H1 (cell line): ENCODE measurements at regions not wholly inside any gene's neighbourhood (a gene's known extent, or its start where the extent isn't known, plus 50 kb on each side); places are given as distances from the start of the nearest gene placed in this dataset.

Experiments
- CTCF ChIA-PET: fragments of 300-600 bp; sonication (Branson Sonifier 250); formaldehyde crosslinking; loops from one replicate; lab custom pipeline; 2021; ENCODE audit not compliant: partially characterized antibody; lab: Charles Lee
- POLR2A ChIA-PET: fragments of 300-600 bp; sonication (Branson Sonifier 250); formaldehyde crosslinking; loops from one replicate; lab custom pipeline; 2021; ENCODE audit warnings: inconsistent platforms; ENCODE audit not compliant: partially characterized antibody; lab: Charles Lee
- DNase-seq, 2 experiments: peaks; one replicate each; pipeline versions ENCODE4 v3.0.0 to v3.0.0-alpha.2; 2010 to 2022; ENCODE audit warnings: low spot score in 2 of 2, low read depth in 1 of 2, mixed read lengths in 1 of 2
- FAIRE-seq: peaks from 2 replicates; lab custom pipeline; 2011; peaks lifted over from hg19 to GRCh38; lab: Jason Lieb, UNC
- H2AFZ ChIP-seq: 2 replicates; pipeline ENCODE4 v1.8.1; 2012; ENCODE audit warnings: low read length, inconsistent platforms
- H2AK5ac ChIP-seq: 2 replicates; pipeline ENCODE4 v1.6.1; 2013; ENCODE audit warnings: low read depth, low read length
- H2BK120ac ChIP-seq: replicated peaks from 2 replicates; pipeline ENCODE3; 2013; ENCODE audit warnings: low read depth, low read length, inconsistent platforms
- H2BK12ac ChIP-seq: 2 replicates; pipeline ENCODE4 v1.6.1; 2013; ENCODE audit warnings: low read depth, low read length
- H2BK15ac ChIP-seq: 2 replicates; pipeline ENCODE4 v1.6.1; 2013; ENCODE audit warnings: low read length
- H2BK20ac ChIP-seq: 2 replicates; pipeline ENCODE4 v1.6.1; 2013; ENCODE audit warnings: low read length
- H2BK5ac ChIP-seq: 2 replicates; pipeline ENCODE4 v1.6.1; 2013; ENCODE audit warnings: low read depth, low read length
- H3K14ac ChIP-seq: 2 replicates; pipeline ENCODE4 v1.6.1; 2013; ENCODE audit warnings: inconsistent platforms; ENCODE audit not compliant: insufficient read length
- H3K18ac ChIP-seq: 2 replicates; pipeline ENCODE4 v1.6.1; 2013; ENCODE audit warnings: low read length; ENCODE audit errors: extremely low read depth
- H3K23ac ChIP-seq: 2 replicates; pipeline ENCODE4 v1.6.1; 2013; ENCODE audit warnings: inconsistent platforms; ENCODE audit not compliant: insufficient read length
- H3K23me2 ChIP-seq: 2 replicates; pipeline ENCODE4 v1.6.1; 2013; ENCODE audit warnings: low read depth, low read length
- H3K27ac ChIP-seq: 2 replicates; pipeline ENCODE4 v1.6.1; 2011; ENCODE audit warnings: low read depth, low read length, inconsistent platforms
- H3K27me3 ChIP-seq, 4 experiments: replicated peaks in 1 of 4; 1 replicate in 1 of 4; 2 replicates in 3 of 4; pipeline versions ENCODE4 v1.6.1 to v1.8.1; 2011 to 2013; ENCODE audit warnings: low read length in 3 of 4, mild to moderate bottlenecking in 3 of 4, inconsistent platforms in 2 of 4, mixed read lengths in 2 of 4, moderate library complexity in 1 of 4; ENCODE audit not compliant: control insufficient read depth in 3 of 4, insufficient read depth in 3 of 4; ENCODE audit errors: extremely low read depth in 1 of 4
- H3K36me3 ChIP-seq, 4 experiments: 2 replicates each; pipeline versions ENCODE4 v1.6.1 to v1.8.1; 2011 to 2013; ENCODE audit warnings: mild to moderate bottlenecking in 4 of 4, low read length in 3 of 4, moderate library complexity in 2 of 4, control low read depth in 1 of 4, inconsistent platforms in 1 of 4; ENCODE audit not compliant: insufficient read depth in 4 of 4, control insufficient read depth in 2 of 4
- H3K4ac ChIP-seq: replicated peaks from 2 replicates; pipeline ENCODE3; 2013; ENCODE audit warnings: low read length, low read depth, mixed read lengths, inconsistent platforms; ENCODE audit not compliant: insufficient read length
- H3K4me1 ChIP-seq, 4 experiments: replicated peaks in 1 of 4; 1 replicate in 1 of 4; 2 replicates in 3 of 4; pipeline versions ENCODE4 v1.6.1 to v1.8.1; 2011 to 2013; ENCODE audit warnings: low read length in 3 of 4, inconsistent platforms in 2 of 4, mixed read lengths in 1 of 4; ENCODE audit not compliant: insufficient read depth in 4 of 4, control insufficient read depth in 3 of 4
- H3K4me2 ChIP-seq, 2 experiments: 2 replicates each; pipeline versions ENCODE4 v1.6.1 to v1.8.1; 2011 to 2013; ENCODE audit warnings: low read depth in 2 of 2, low read length in 2 of 2, control low read depth in 1 of 2, inconsistent platforms in 1 of 2, mild to moderate bottlenecking in 1 of 2; ENCODE audit not compliant: insufficient read depth in 1 of 2
- H3K4me3 ChIP-seq, 4 experiments: fragments of 200-600, 300-600 bp in 1 of 4; sonication (generic), shearing (Covaris generic), sonication (Bioruptor Twin) in 1 of 4; 2 replicates each; pipeline versions ENCODE4 v1.5.1 to v1.8.1; 2011 to 2016; ENCODE audit warnings: low read length in 4 of 4, low read depth in 3 of 4, control low read depth in 2 of 4, inconsistent platforms in 2 of 4, mild to moderate bottlenecking in 2 of 4, mixed read lengths in 1 of 4, moderate library complexity in 1 of 4; ENCODE audit not compliant: insufficient read depth in 2 of 4; ENCODE audit errors: extremely low read depth in 1 of 4
- H3K56ac ChIP-seq: replicated peaks from 2 replicates; pipeline ENCODE3; 2013; ENCODE audit warnings: low read depth, mild to moderate bottlenecking, mixed read lengths, low read length, inconsistent platforms; ENCODE audit not compliant: insufficient read length
- H3K79me1 ChIP-seq: 2 replicates; pipeline ENCODE4 v1.6.1; 2013; ENCODE audit warnings: low read depth, low read length, control low read depth
- H3K79me2 ChIP-seq, 2 experiments: 2 replicates each; pipeline versions ENCODE4 v1.6.1 to v1.8.1; 2012 to 2013; ENCODE audit warnings: low read length in 2 of 2, mild to moderate bottlenecking in 2 of 2, inconsistent platforms in 1 of 2; ENCODE audit not compliant: insufficient read depth in 2 of 2, control insufficient read depth in 1 of 2
- H3K9ac ChIP-seq, 4 experiments: replicated peaks in 1 of 4; 1 replicate in 1 of 4; 2 replicates in 3 of 4; pipeline versions ENCODE4 v1.6.1 to v1.8.1; 2011 to 2013; ENCODE audit warnings: low read depth in 3 of 4, low read length in 3 of 4, control low read depth in 2 of 4, mild to moderate bottlenecking in 2 of 4, moderate library complexity in 2 of 4, inconsistent platforms in 1 of 4; ENCODE audit errors: extremely low read depth in 1 of 4
- H3K9me3 ChIP-seq, 2 experiments: 2 replicates each; pipeline versions ENCODE4 v1.6.1 to v1.8.1; 2012 to 2013; ENCODE audit warnings: mild to moderate bottlenecking in 2 of 2, moderate library complexity in 2 of 2, control low read depth in 1 of 2, inconsistent platforms in 1 of 2, low read depth in 1 of 2, low read length in 1 of 2, mixed read lengths in 1 of 2; ENCODE audit not compliant: insufficient read depth in 2 of 2
- H4K20me1 ChIP-seq, 2 experiments: replicated peaks in 1 of 2; 2 replicates each; pipeline versions ENCODE3 to v1.8.1; 2011 to 2013; ENCODE audit warnings: inconsistent platforms in 2 of 2, low read length in 2 of 2, mild to moderate bottlenecking in 1 of 2; ENCODE audit not compliant: insufficient read depth in 2 of 2, control insufficient read depth in 1 of 2
- H4K5ac ChIP-seq: 2 replicates; pipeline ENCODE4 v1.6.1; 2013; ENCODE audit warnings: low read length, low read depth, mixed read lengths, inconsistent platforms; ENCODE audit not compliant: insufficient read length
- H4K8ac ChIP-seq: 2 replicates; pipeline ENCODE4 v1.8.0; 2013; ENCODE audit warnings: mild to moderate bottlenecking, moderate library complexity, low read length, inconsistent platforms; ENCODE audit not compliant: insufficient read depth; ENCODE audit errors: extremely low read depth
- H4K91ac ChIP-seq: replicated peaks from 2 replicates; pipeline ENCODE3; 2013; ENCODE audit warnings: low read length, mixed read lengths, inconsistent platforms; ENCODE audit not compliant: insufficient read length
- CEBPB ChIP-seq: IDR thresholded peaks from 2 replicates; pipeline ENCODE4 v1.6.1; 2012; ENCODE audit warnings: low read depth, low read length
- CTBP2 ChIP-seq: IDR thresholded peaks from 2 replicates; pipeline ENCODE4 v1.7.0; 2011; ENCODE audit warnings: borderline replicate concordance, mild to moderate bottlenecking, moderate library complexity, mixed read lengths, low read length; ENCODE audit not compliant: insufficient read depth, insufficient read length
- GTF2F1 ChIP-seq: IDR thresholded peaks from 2 replicates; pipeline ENCODE4 v1.6.1; 2012; ENCODE audit warnings: low read depth, low read length, improper control_type of control experiment, borderline replicate concordance
- HDAC2 ChIP-seq, 2 experiments: fragments of 300-600 bp in 1 of 2; sonication (generic) in 1 of 2; IDR thresholded peaks; 2 replicates each; pipeline ENCODE4 v1.6.1; 2011 to 2012; ENCODE audit warnings: low read depth in 2 of 2, low read length in 2 of 2, mild to moderate bottlenecking in 2 of 2, moderate library complexity in 2 of 2, borderline replicate concordance in 1 of 2, inconsistent platforms in 1 of 2
- JUN ChIP-seq: IDR thresholded peaks from 2 replicates; pipeline ENCODE4 v1.6.1; 2011; ENCODE audit warnings: low read depth, mild to moderate bottlenecking, improper control_type of control experiment, low read length
- JUND ChIP-seq: IDR thresholded peaks from 2 replicates; pipeline ENCODE4 v1.6.1; 2011; ENCODE audit warnings: mild to moderate bottlenecking, improper control_type of control experiment, low read length
- RBBP5 ChIP-seq: IDR thresholded peaks from 2 replicates; pipeline ENCODE4 v1.7.1; 2012; ENCODE audit warnings: low read depth, mild to moderate bottlenecking, inconsistent platforms, low read length, moderate library complexity, borderline replicate concordance
- SP1 ChIP-seq: IDR thresholded peaks from 2 replicates; pipeline ENCODE4 v1.6.1; 2011; ENCODE audit warnings: low read depth, low read length
- TEAD4 ChIP-seq: IDR thresholded peaks from 2 replicates; pipeline ENCODE4 v1.6.1; 2012; ENCODE audit warnings: low read depth, low read length, inconsistent platforms, mixed read lengths
- whole genome bisulfite sequencing, 2 experiments: shearing (Covaris generic) in 1 of 2; methylation state at CpG; one replicate each; pipeline versions ENCODE4 v1.1.6 to v1.1.7; 2013 to 2015; ENCODE audit warnings: low lambda C conversion rate in 2 of 2, mixed read lengths in 2 of 2, inconsistent platforms in 1 of 2, low coverage in 1 of 2, missing lambda C conversion rate in 1 of 2; ENCODE audit not compliant: insufficient replicate concordance in 2 of 2, insufficient coverage in 1 of 2, insufficient read length in 1 of 2; ENCODE audit errors: extremely low coverage in 1 of 2, missing lambda C conversion rate in 1 of 2; 5-methylcytosine and 5-hydroxymethylcytosine counted together

GRCh38 chr1:37244083-37244480 is 209.8 kb upstream of the GRIK3 start:
- TF ChIP-seq JUN, result no peak
- no peak for TF ChIP-seq SP1
- no peak for TF ChIP-seq CEBPB
- TF ChIP-seq TEAD4, result no peak
- no peak for TF ChIP-seq JUND
- no peak for TF ChIP-seq HDAC2 (IDR thresholded peaks at IDR 0.05; ENCODE audit: borderline replicate concordance in 1 of 2, low read depth in 2 of 2, low read length in 2 of 2)
- TF ChIP-seq CTBP2, result no peak
- TF ChIP-seq RBBP5, result no peak
- TF ChIP-seq GTF2F1, result no peak
- 86% methylated on average over 4 of the region's 6 CpGs; no CpG with 5 or more reads in 1 of the 2 experiments for WGBS, 2 experiments
- H3K4me3 ChIP-seq, result no peak overlapping the region
- no peak overlapping the region for H3K9ac ChIP-seq
- no peaks in the 10 kb centered on the region for H4K20me1 ChIP-seq
- H2BK15ac ChIP-seq, result peak overlapping the region; percentile 54; the same call in 1 of the 2 replicates
- H3K9me3 ChIP-seq, result no peaks in the 10 kb centered on the region
- H2BK5ac ChIP-seq, result no peak overlapping the region
- H2BK20ac ChIP-seq, result 0 out of 2 replicates have a peak overlapping the region, but pooled peaks have one; percentile 21
- H3K79me1 ChIP-seq, result no peaks in the 10 kb centered on the region
- no peaks in the 10 kb centered on the region for H3K36me3 ChIP-seq
- H3K23ac ChIP-seq, result no peak overlapping the region
- POLR2A ChIA-PET, result interaction anchor here (0.9 to 1.3 kb wide), 3 partner anchors 9 to 180 kb away, joined by 4 to 5 read pairs (median 4); no protein-coding TSS in a partner anchor
- H3K27ac ChIP-seq, result no peak overlapping the region
- H3K79me2 ChIP-seq, result no peaks in the 10 kb centered on the region
- H3K23me2 ChIP-seq, result no peaks in the 10 kb centered on the region
- H4K8ac ChIP-seq, result no peak overlapping the region
- H4K5ac ChIP-seq, result no peak overlapping the region
- DNase-seq, result peak in 1 of 2 experiments; percentile 35
- CTCF ChIA-PET, result interaction anchor here (2.1 kb wide), 1 partner anchor 11 kb away, joined by 10 read pairs; no protein-coding TSS in a partner anchor
- H3K4me2 ChIP-seq, result no peak overlapping the region
- H3K14ac ChIP-seq, result no peak overlapping the region
- H2AFZ ChIP-seq, result no peak overlapping the region
- H3K4me1 ChIP-seq, result peaks cover 0 to 20% (median 10%) of the 10 kb centered on the region in 4 experiments; a peak in 5 of 7 replicates
- no peak for FAIRE-seq
- 0 out of 2 replicates have a peak overlapping the region, but pooled peaks have one; percentile 41 for H3K18ac ChIP-seq
- 0 out of 2 replicates have a peak overlapping the region, but pooled peaks have one; percentile 56 for H2BK12ac ChIP-seq
- peak overlapping the region; percentile 26 for H4K91ac ChIP-seq
- H2BK120ac ChIP-seq, result no peak overlapping the region
- H2AK5ac ChIP-seq, result no peak overlapping the region
- no peaks in the 10 kb centered on the region; a peak in 1 of 7 replicates for H3K27me3 ChIP-seq
- no peak overlapping the region for H3K56ac ChIP-seq
- no peak overlapping the region for H3K4ac ChIP-seq
